NCI-H128 (cell line): ENCODE measurements at regions not wholly inside any gene's neighbourhood (a gene's known extent, or its start where the extent isn't known, plus 50 kb on each side); places are given as distances from the start of the nearest gene placed in this dataset.
A peak's percentile ranks its signal among the peaks of the same experiment; 100 is the strongest.

Source experiments
- DNase-seq: peaks from one replicate; lab custom pipeline; 2025; ENCODE audit not compliant: unreplicated experiment; lab: John Stamatoyannopoulos, UW

DNA sequence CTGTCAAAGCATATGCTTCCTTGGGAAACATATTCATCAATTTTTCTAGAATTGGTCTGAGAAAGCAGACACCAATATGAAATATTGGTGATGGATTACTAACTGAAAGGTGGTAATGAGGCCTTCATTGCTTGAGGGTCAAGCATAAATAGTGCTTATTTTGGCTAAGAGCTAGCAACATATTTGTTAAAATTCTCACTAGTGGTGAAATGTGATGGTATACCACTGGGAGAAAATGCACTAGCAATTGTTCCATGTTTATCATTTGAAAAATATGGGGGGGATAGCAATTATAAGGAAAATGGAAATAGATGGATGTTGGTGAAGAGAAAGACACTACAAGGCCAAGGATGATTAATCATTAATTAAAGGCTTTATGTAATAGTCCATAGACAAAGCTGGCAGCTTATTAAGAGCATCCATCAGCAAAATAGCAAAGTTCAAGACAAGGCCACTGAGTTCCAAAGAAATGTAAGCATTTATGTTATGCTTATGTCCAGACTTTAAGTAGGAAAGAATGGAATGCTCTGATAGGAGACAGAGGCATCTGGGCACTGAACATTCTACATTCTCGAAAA lies 253.7 kb upstream of the PRDM9 start:
- DNase-seq, result no peak

DNA sequence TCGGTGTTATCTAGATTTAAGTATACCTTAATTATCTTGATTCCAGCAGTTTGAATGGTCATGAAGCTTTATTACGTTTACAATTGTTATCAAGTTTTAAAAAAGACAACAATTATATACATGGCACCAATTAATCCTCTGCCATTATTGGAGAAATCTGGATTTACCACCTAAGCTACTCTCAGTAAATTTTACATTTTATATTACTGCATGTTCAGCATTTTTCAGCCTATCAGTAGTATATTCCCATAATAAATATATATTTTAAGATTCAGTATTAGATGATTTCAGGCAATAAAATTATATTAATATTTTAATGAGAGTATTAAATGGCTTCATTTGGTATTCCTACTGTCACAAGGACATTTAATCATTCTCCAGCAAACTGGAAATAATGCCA lies 264.5 kb upstream of the PRDM9 start:
- DNase-seq, result no peak

DNA sequence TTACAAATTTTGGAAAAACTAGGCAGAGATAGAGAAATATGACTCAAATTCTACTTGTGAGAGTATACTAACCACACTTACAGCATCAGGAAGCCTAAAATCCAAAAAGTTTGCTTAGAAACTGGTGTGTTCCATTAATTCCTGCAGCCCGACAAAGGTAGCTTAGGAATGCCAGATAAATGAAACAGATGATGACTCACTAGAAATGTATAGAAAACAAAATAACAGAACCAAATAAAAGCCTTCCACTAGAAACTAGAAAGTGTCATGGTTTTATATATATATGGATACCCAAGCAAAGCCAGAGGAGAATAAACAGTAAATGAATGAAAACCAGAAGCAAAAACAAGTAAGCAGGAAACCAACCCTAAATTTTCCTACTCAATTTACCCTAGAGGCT lies 272.2 kb upstream of the PRDM9 start:
- no peak for DNase-seq

DNA sequence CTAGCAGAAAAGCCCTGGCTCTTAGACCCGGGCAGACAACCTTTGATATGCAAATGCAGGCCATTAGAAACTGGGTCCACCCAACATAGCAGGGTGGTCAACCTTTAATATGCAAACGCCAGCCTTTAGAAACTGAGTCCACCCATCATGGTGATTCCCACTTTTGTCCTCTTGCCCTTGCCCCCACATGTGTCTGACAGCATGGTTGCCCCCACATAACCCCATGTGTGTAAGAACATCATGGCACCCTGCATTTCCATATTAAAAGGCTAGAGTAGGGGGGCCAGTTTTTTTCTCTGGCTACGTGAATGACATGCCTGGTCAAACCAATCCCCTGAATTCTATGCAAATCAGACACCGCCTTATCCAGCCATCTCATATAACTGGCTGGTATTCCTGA lies 273.2 kb upstream of the PRDM9 start:
- DNase-seq, result no peak

DNA sequence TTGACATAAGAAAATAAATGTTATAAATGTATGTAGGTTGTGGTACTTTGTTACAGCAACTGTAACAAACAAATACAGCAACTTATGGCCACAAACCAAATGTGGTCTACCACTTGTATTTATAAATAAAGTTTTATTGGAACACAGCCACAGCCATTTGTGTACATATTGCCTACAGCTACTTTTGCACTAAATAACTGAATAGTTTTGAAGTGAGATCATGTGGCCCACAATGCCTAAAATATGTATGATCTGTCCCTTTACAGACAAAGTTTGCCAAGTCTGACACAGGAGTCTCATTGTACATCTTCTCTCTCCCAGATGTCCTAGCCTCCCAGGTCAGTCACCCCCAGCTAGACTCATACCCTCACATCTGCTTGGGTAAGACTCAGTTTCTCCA lies 283.6 kb upstream of the PRDM9 start:
- DNase-seq, result no peak

DNA sequence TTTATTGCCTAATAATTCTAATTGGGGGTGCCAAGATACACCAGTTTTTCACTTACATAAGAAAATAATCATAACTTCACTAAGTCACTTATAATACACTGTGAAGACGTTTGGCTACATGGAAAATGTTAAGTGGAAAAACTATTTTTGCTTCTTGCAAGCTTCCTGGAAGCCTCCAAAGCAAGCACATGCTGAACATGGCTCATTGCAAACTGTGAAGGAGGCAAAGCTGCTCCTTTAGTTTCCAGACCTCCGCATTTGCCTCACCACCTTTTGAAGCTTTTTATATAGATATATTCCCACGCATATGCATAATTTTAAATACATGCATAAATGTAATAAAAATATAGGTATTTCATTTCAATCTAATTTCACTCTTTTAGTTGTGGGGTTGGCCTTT lies 285.6 kb upstream of the PRDM9 start:
- DNase-seq, result no peak

DNA sequence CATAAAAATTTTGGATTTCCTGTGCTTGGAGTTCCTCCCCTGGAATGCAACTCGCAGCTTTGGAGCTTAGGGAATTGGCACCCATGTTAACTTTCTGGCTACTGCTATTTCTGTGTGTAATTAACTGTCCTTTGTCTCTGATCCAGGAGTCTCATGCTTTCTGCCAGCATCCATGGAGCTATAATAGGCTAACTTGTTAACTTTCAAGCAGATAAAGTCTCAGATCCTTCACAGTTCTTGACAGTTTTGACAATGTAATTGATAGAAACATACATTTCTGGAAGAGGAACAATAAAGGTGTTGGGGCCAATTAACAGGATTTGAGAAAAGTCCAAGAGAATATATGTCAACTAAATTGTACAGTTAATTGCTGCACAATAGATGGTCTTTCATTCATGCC lies 290.2 kb upstream of the PRDM9 start:
- no peak for DNase-seq

DNA sequence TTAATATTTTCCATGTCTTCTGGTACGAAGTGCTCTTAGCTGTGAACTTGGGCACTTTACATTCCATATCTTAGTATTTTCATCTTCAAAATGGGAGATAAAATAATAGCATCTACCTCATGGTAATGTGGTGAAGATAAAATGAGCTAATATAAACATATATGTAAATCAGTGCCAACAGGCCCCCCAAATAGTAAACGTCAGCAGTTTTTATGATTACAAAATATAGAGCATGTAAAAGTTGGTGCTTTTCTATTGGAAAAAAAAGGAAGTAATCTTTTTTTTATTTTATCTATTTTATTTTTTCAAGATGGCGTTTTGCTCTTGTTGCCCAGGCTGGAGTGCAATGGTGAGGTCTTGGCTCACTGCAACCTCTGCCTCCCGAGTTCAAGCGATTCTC lies 291.1 kb upstream of the PRDM9 start:
- DNase-seq, result no peak

DNA sequence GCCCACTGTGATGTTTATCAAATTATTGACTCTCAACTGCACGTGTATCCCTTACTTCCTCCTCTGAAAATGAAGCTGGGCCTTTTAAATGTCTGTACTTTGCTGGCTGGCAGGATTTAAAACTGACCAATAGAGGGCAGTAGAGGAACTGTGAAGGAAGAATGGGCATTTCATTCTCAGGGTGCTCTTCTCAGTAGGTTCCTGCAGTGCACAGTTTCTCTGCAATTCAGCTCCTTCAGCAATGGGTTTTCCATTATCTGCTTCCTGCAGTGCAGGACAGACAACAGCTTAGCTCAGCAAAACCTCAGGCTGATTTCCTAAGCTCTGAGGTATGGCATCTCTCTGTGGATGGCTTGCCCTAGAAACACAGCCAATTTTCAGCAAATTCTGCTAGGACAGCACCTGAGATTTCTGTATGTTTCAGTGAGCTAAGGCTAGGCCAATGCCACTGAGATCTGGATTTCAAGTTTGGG lies 298.4 kb upstream of the PRDM9 start:
- DNase-seq, result peak; percentile 58

DNA sequence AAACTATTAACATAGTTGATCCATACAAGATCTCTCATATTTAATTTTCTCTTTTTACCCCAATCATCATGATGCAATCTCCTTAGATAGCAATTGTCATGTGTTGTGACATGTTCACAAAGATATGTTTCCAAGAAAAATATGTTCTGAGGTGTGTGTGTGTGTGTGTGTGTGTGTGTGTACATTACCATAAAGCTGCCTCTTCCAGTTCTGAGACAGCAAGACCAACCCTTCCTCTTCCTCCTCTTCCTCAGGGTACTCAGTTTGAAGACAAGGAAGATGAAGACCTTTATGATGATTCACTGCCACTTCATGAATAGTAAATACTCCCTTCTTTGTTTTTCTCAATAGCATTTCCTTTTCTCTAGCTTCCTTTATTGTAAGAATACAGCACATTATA lies 303.3 kb upstream of the PRDM9 start:
- no peak for DNase-seq

DNA sequence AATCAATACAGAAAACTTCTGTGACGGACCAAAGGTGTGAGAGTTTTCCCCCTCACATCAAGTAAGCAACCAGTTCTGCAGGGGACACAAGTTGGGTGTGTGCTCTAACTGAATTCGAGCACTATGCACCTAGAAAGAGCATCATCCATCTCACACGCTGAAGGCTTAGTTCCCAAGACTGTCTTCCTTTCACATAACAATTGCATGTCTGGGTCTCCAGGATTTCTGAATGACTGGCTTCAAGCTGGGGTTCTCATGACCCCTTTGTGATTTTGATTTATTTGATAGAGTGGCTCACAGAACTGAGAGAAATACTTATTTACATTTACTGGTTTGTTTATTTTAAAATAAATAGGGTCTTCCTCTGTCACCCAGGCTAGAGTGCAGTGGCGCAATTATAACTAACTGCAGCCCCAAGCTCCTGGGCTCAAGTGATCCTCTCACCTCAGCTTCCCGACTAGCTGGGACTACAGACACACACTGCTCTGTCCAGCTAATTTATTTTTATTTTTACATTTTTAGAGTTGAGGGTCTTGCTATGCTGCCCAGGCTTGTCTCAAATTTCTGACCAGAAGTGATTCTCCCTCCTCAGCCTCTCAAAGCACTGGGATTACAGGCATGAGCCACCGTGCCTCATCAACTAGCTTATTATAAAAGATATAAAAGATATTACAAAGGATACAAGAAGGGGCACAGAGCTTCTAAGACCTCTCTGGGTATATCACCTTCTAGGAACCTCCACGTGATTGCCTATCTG lies 316.7 kb upstream of the CDH12 start:
- no peak for DNase-seq

DNA sequence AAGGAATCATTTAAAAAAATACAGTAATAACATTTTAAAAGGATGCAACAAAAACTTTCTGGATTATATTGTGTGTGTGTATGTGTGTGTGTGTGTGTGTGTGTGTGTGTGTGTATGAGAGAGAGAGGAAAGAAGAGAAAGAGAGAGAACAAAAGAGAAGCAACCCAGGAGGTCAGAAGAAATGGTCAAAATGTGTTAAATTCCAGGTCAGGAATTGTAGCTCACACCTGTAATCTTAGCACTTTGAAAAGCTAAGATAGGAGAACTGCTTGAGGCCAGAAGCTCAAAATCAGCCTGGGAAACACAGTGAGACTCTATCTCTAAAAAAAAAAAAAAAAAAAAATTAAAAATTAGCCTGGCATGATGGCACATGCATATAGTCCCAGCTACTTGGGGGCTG lies 311.8 kb upstream of the CDH12 start:
- DNase-seq, result no peak

DNA sequence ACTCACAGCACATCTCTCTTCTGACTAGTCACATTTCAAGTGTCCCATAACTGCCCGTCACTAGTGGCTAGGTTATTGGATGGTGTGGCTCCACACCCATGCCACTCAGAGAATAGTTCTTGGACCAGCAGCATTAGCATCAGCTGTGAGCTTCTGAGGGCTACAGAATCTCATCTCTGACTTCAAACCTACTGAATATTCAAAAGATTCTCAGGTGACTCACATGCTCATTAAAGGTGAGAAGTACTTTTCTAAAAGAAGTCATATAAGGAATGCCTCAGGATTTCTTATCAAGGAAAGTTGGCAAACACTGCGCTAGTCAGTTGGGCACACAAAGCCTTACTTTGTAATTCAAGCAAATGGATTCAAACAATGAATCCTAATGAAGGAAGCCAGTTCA lies 305.0 kb upstream of the CDH12 start:
- no peak for DNase-seq

DNA sequence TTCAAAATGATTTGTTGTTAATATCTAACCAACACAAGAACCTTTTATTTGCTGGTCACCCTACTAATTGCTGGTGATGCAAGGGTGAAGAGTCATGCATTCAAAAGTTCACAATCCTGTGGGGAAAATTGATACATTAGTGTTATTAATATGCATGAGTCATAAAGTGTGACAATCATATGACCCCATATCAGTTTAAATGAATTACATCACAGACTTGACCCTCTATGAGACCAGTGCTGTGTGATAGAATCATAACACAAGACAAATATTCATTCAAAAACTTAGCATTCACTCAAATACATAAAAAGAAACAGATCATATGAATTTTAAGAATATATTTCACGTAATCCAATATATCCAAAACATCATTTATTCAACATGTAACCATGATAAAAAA lies 304.6 kb upstream of the CDH12 start:
- no peak for DNase-seq

DNA sequence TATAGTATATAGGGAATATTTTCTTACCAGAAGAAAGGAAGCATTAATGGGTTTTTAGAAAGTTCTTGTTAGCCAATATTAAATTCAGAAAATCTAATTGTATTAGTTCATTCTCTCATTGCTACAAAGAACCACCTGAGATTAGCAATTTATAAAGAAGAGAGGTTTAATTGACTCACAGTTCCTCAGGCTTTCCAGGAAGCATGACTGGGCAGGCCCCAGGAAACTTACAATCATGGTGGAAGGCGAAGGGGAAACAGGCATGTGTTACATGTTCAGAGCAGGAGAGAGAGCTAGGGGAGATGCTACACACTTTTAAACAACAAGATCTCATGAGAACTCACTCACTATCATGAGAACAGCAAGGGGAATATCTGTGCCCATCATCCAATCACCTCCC lies 304.0 kb upstream of the CDH12 start:
- no peak for DNase-seq

DNA sequence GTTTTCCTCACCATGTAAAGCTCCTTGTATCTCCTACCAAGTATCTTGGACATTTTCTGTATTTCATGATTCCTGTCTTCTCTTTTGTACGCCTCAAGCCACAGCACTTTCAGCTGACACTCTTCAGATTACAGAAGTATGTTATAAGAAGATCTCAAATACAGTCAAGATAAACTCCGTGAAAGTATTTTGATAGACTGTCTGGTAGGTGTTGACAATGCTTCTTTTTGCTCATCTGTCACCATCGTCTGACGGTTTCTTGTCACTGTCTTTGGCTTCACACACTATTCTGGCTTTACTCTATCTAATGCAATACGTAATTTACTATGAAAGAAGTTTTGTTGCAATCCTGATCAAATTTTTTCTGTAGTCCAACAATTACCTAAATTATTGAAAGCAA lies 294.5 kb upstream of the CDH12 start:
- DNase-seq, result no peak

DNA sequence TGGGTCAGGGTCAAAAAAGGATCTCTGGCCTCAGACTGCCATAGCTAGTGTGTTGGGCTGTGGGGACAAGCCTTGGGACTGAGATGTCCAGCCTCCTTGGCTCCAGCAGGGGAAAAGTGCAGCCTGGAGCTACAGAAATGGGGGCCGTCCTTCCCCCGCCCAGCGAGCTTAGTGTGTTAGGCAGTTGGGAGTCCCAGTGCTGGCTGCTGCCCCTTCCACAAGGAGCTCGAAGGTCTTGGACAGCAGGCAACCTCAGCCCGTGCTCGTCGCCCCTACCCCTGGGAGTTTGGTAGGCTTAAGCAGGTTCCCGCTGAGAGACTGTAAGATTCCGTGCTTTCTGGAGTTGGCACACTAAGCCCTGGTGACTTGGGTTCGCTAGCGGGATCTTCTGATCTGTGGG lies 293.0 kb upstream of the CDH12 start:
- no peak for DNase-seq

DNA sequence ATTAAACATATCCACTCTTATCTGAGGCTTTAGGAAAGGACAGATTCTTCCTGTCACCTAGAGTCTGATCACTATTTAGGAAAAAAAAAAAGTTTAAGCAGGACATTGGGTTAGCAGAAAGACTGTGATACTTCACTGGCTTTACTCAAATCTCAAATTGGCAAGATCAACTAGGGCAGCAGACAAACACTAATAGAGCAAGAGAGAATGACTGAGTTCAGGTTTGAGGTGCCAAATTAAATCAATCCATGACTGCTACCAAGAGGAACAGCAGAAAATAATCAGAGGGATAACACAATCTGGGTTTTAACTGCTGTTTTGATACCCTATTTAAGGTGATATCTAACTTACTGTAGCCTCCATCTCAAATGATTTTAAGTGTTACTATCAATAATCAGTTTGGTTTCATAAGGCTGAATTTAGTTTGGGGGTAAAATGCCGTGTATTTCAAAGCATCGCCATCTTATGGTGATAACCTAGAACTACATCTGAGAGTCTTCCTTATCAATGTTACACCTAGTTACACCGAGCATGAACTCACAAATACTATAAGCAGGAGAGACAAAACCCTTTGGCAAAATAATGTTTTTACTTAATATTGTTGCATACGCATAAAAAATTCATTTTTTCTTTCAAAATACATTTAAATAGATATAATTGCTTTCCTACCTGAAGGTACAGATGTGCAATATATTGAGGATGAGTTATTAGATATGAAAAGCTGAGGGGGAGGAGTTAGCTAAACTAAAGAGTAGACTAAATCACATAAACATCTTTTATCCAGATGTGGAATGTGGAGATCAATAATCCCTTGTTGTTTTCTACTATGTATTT lies 286.4 kb upstream of the CDH12 start:
- no peak for DNase-seq

DNA sequence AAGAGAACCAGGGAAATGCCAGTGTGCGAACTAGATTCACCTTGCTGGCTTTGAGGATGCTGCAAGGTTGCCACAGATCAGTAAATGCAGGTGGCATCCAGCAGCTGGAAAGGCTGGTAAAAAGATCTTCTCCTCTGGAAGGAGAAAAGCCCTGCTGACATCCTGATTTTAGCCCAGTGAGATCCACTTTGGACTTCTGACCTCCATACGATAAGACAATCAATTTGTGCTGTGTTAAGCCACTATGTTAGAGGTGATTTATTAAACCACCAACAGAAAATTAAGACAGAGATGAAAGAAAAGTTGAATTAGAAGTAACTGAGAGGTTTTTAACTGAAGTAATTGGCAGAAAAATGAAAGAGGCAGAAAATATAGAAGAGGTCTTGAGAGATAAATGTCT lies 283.8 kb upstream of the CDH12 start:
- no peak for DNase-seq

DNA sequence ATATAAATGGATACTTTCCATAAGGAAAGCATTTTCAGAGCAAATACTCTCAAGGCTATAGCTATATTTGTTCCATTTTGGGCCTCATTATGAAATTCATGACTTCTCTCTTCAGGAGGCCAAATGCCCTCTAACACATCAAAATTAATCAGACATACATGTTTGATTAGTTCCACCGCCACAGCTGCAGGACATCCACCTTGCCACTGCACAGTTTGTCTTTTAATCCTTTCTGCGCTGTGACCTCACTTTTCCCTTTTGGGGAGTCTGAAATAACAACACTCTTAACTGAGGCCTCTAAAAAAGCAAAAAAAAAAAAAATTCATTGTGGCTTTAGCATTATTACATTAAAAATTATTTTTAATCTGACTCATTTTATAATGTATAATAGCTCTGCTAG lies 279.1 kb upstream of the CDH12 start:
- DNase-seq, result no peak

DNA sequence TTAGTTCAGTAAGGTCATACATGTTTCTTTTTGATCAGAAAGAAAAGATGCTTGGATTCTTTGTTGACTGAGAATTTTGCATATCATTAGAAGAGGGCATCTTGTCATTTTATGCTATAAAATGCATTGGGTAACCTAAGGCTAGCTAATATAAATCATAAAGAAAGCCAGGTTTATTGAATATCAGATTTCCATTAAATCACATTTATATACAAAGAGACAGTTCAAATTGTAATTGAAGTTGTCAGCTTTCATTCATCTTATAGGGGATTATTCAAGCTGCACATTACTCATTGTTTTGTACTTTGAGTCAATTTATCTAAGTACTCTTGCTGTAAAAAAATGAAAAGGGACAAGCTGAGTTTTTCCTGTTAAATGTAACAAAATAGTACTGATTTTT lies 259.1 kb upstream of the CDH12 start:
- DNase-seq, result no peak

DNA sequence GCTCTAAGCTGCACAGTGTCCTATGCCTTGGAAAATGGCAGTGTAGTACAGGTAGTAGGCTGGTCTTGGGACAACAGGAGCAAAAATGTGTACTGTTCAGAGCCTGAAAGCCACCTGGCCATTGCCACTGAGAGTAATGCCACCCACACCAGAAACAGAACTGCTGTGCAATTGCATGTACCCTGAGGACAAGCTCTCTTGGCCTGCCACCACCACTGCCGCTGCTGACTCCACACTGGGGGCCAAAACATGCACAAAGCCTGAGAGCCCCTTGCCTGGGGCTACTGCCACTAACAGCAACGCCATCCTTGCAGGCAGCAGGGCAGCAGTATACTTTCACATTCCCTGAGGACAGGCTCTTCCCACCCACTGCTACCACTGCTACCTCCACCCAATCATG lies 251.9 kb upstream of the CDH12 start:
- DNase-seq, result no peak
